Stomach (tissue), 4 donors: ENCODE measurements at regions not wholly inside any gene's neighbourhood (a gene's known extent, or its start where the extent isn't known, plus 50 kb on each side); places are given as distances from the start of the nearest gene placed in this dataset.

Source experiments
- EP300 ChIP-seq: sonication (generic); formaldehyde crosslinking; IDR thresholded peaks from one replicate; pipeline ENCODE4 v1.6.1; 2017; ENCODE audit warnings: antibody characterized with exemption
- POLR2A ChIP-seq, 4 donors: fragments of 450-650 bp; IDR thresholded peaks; one replicate each; pipeline ENCODE4 v1.6.1; 2016; ENCODE audit warnings: antibody characterized with exemption in 4 of 4, control low read depth in 2 of 4, mild to moderate bottlenecking in 1 of 4, moderate library complexity in 1 of 4
- POLR2AphosphoS5 ChIP-seq, 3 donors: sonication (generic); formaldehyde crosslinking; IDR thresholded peaks; one replicate each; pipeline ENCODE4 v1.6.1; 2016; ENCODE audit warnings: antibody characterized with exemption in 3 of 3
- TF ChIP-seq, protein P1 (sequence below), 7 experiments: fragments of 450-650 bp in 4 of 7; fragments of 200-600 bp in 3 of 7; sonication (generic) in 3 of 7; IDR thresholded peaks; one replicate each; pipeline ENCODE4 v1.5.1; 2016 to 2019; ENCODE audit warnings: antibody characterized with exemption in 7 of 7, control low read depth in 2 of 7, mild to moderate bottlenecking in 1 of 7

DNA sequence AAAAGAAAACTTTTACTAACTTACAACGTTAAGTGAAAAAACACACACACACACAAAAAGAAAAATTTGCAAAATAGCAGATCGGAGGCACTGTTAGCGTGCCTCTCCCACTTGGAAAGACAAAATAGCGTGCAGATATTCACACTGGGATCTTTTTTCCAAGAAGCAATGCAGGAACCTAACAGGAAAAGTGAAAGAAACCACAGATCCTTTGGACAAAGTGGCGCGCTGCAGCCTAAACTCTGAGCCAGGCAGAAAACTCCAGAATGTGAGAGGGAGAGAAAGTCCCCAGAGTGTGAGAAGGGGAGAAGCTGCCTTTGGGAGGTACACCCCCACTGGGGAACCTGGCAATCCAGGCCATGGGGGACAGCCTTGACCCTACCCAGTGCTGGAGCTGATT is 70.7 kb upstream of the SERPINE2 start:
- no peak for TF ChIP-seq EP300
- no peak for TF ChIP-seq POLR2AphosphoS5 (IDR thresholded peaks at IDR 0.05)
- TF ChIP-seq, protein P1, sequence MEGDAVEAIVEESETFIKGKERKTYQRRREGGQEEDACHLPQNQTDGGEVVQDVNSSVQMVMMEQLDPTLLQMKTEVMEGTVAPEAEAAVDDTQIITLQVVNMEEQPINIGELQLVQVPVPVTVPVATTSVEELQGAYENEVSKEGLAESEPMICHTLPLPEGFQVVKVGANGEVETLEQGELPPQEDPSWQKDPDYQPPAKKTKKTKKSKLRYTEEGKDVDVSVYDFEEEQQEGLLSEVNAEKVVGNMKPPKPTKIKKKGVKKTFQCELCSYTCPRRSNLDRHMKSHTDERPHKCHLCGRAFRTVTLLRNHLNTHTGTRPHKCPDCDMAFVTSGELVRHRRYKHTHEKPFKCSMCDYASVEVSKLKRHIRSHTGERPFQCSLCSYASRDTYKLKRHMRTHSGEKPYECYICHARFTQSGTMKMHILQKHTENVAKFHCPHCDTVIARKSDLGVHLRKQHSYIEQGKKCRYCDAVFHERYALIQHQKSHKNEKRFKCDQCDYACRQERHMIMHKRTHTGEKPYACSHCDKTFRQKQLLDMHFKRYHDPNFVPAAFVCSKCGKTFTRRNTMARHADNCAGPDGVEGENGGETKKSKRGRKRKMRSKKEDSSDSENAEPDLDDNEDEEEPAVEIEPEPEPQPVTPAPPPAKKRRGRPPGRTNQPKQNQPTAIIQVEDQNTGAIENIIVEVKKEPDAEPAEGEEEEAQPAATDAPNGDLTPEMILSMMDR (IDR thresholded peaks at IDR 0.05), result no peak
- no peak for TF ChIP-seq POLR2A (IDR thresholded peaks at IDR 0.05)
